IMR-90 (cell line): ENCODE measurements at regions not wholly inside any gene's neighbourhood (a gene's known extent, or its start where the extent isn't known, plus 50 kb on each side); places are given as distances from the start of the nearest gene placed in this dataset.

ENCODE experiments used
- ATAC-seq: fragments of 200-7000 bp; cut with Tn5 transposase; 2 replicates; pipeline ENCODE4 v1.9.1; 2020; ENCODE audit warnings: low read depth, mild to moderate bottlenecking, moderate library complexity
- BruUV-seq: library from RNA; stranded (reverse); fragments of 400-500 nt; replicated peaks from 2 replicates; lab custom pipeline; 2021; lab: Mats Ljungman, UMichigan
- CTCF ChIA-PET: fragments of 300-600 bp; formaldehyde crosslinking; extraction: SDS; loops from one replicate; lab custom pipeline; 2021; ENCODE audit warnings: antibody characterized with exemption; lab: Yijun Ruan, JAX
- POLR2A ChIA-PET: fragments of 300-600 bp; sonication (Branson Sonifier 250); formaldehyde crosslinking; loops from one replicate; lab custom pipeline; 2022; ENCODE audit warnings: antibody characterized with exemption; ENCODE audit not compliant: unreplicated experiment; lab: Charles Lee
- DNase-seq: peaks from one replicate; pipeline ENCODE4 v3.0.0; 2013
- H2AFZ ChIP-seq: replicated peaks from 2 replicates; pipeline ENCODE3; 2013; ENCODE audit warnings: low read length, mild to moderate bottlenecking; ENCODE audit not compliant: poor library complexity
- H2AK5ac ChIP-seq: 2 replicates; pipeline ENCODE4 v1.6.1; 2013; ENCODE audit warnings: low read depth, low read length, inconsistent platforms
- H2AK9ac ChIP-seq: replicated peaks from 2 replicates; pipeline ENCODE3; 2013; ENCODE audit warnings: mild to moderate bottlenecking, low read depth, low read length, moderate library complexity; ENCODE audit not compliant: poor library complexity
- H2BK120ac ChIP-seq: 2 replicates; pipeline ENCODE4 v1.6.1; 2013; ENCODE audit warnings: low read depth, low read length, inconsistent platforms
- H2BK15ac ChIP-seq: 3 replicates; pipeline ENCODE4 v1.6.1; 2013; ENCODE audit warnings: low read depth, low read length, inconsistent platforms
- H2BK20ac ChIP-seq: 2 replicates; pipeline ENCODE4 v1.6.1; 2013; ENCODE audit warnings: low read depth, mild to moderate bottlenecking, inconsistent platforms, low read length, moderate library complexity
- H2BK5ac ChIP-seq: 2 replicates; pipeline ENCODE4 v1.6.1; 2013; ENCODE audit warnings: mild to moderate bottlenecking, low read depth, low read length, inconsistent platforms; ENCODE audit not compliant: poor library complexity, severe bottlenecking
- H3K14ac ChIP-seq: replicated peaks from 2 replicates; pipeline ENCODE4 v1.6.1; 2013; ENCODE audit warnings: low read depth, low read length, inconsistent platforms
- H3K18ac ChIP-seq: 2 replicates; pipeline ENCODE4 v1.6.1; 2013; ENCODE audit warnings: low read depth, low read length, control low read depth
- H3K23ac ChIP-seq: 2 replicates; pipeline ENCODE4 v1.6.1; 2013; ENCODE audit warnings: low read depth, low read length, inconsistent platforms
- H3K27ac ChIP-seq: 2 replicates; pipeline ENCODE4 v1.5.1; 2013; ENCODE audit warnings: mild to moderate bottlenecking, control low read depth, low read length; ENCODE audit not compliant: insufficient read depth
- H3K27me3 ChIP-seq: 2 replicates; pipeline ENCODE4 v1.6.1; 2013; ENCODE audit warnings: low read length; ENCODE audit not compliant: control insufficient read depth, insufficient read depth
- H3K36me3 ChIP-seq: 2 replicates; pipeline ENCODE4 v1.6.1; 2013; ENCODE audit warnings: low read length, mixed read lengths; ENCODE audit not compliant: control insufficient read depth, insufficient read depth
- H3K4ac ChIP-seq: 2 replicates; pipeline ENCODE4 v1.6.1; 2013; ENCODE audit warnings: low read depth, low read length, inconsistent platforms
- H3K4me1 ChIP-seq: 2 replicates; pipeline ENCODE4 v1.6.1; 2013; ENCODE audit warnings: low read length, mixed read lengths; ENCODE audit not compliant: control insufficient read depth, insufficient read depth
- H3K4me2 ChIP-seq: 2 replicates; pipeline ENCODE4 v1.6.1; 2013; ENCODE audit warnings: low read depth, mild to moderate bottlenecking, control low read depth, low read length, moderate library complexity
- H3K4me3 ChIP-seq: 2 replicates; pipeline ENCODE4 v1.5.1; 2013; ENCODE audit warnings: low read depth, mild to moderate bottlenecking, control low read depth, low read length, moderate library complexity; ENCODE audit not compliant: insufficient read depth
- H3K56ac ChIP-seq: 2 replicates; pipeline ENCODE4 v1.6.1; 2013; ENCODE audit warnings: low read length, inconsistent platforms; ENCODE audit not compliant: insufficient read depth; ENCODE audit errors: extremely low read depth
- H3K79me1 ChIP-seq, 2 experiments: 2 replicates each; pipeline ENCODE4 v1.6.1; 2013; ENCODE audit warnings: low read length in 2 of 2, inconsistent platforms in 1 of 2, low read depth in 1 of 2
- H3K9ac ChIP-seq: 2 replicates; pipeline ENCODE4 v1.6.1; 2013; ENCODE audit warnings: low read depth, low read length, control low read depth
- H3K9me1 ChIP-seq: 2 replicates; pipeline ENCODE4 v1.6.1; 2013; ENCODE audit warnings: low read length, inconsistent platforms; ENCODE audit not compliant: insufficient read depth
- H3K9me3 ChIP-seq: 2 replicates; pipeline ENCODE4 v1.6.1; 2013; ENCODE audit warnings: low read length; ENCODE audit not compliant: control insufficient read depth, insufficient read depth
- H4K20me1 ChIP-seq: 2 replicates; pipeline ENCODE4 v1.6.1; 2013; ENCODE audit warnings: low read length, inconsistent platforms; ENCODE audit not compliant: insufficient read depth
- H4K5ac ChIP-seq: 2 replicates; pipeline ENCODE4 v1.6.1; 2013; ENCODE audit warnings: mild to moderate bottlenecking, low read depth, low read length, control low read depth
- H4K8ac ChIP-seq, 2 experiments: 2 replicates each; pipeline ENCODE4 v1.6.1; 2013; ENCODE audit warnings: low read depth in 2 of 2, low read length in 2 of 2, control low read depth in 1 of 2, inconsistent platforms in 1 of 2
- H4K91ac ChIP-seq: 2 replicates; pipeline ENCODE4 v1.6.1; 2013; ENCODE audit warnings: low read depth, low read length, inconsistent platforms; ENCODE audit not compliant: insufficient read depth
- BHLHE40 ChIP-seq: fragments of 150-350 bp; IDR thresholded peaks from 2 replicates; pipeline ENCODE4 v1.6.1; 2016; ENCODE audit warnings: mild to moderate bottlenecking, low read depth, low read length
- CEBPB ChIP-seq: IDR thresholded peaks from 2 replicates; pipeline ENCODE4 v1.6.1; 2012; ENCODE audit warnings: low read depth, low read length, improper control_type of control experiment
- CTCF ChIP-seq: conservative IDR thresholded peaks from 2 replicates; pipeline ENCODE4 v1.5.1; 2012; ENCODE audit warnings: mild to moderate bottlenecking, low read depth, low read length, improper control_type of control experiment
- ELK1 ChIP-seq: fragments of 150-350 bp; IDR thresholded peaks from 2 replicates; pipeline ENCODE4 v1.6.1; 2016; ENCODE audit warnings: low read depth, mild to moderate bottlenecking, low read length, moderate library complexity, borderline replicate concordance
- FOS ChIP-seq: fragments of 150-350 bp; IDR thresholded peaks from 2 replicates; pipeline ENCODE4 v1.6.1; 2016; ENCODE audit warnings: low read depth, low read length
- MAZ ChIP-seq: IDR thresholded peaks from 2 replicates; pipeline ENCODE4 v1.6.1; 2012; ENCODE audit warnings: low read depth, mild to moderate bottlenecking, low read length, improper control_type of control experiment, moderate library complexity, borderline replicate concordance
- MXI1 ChIP-seq: IDR thresholded peaks from 2 replicates; pipeline ENCODE4 v1.6.1; 2012; ENCODE audit warnings: low read depth, mild to moderate bottlenecking, low read length, moderate library complexity, borderline replicate concordance
- NFE2L2 ChIP-seq: fragments of 150-350 bp; IDR thresholded peaks from 2 replicates; pipeline ENCODE4 v1.6.1; 2016; ENCODE audit warnings: low read depth, mild to moderate bottlenecking, low read length
- POLR2A ChIP-seq: IDR thresholded peaks from 2 replicates; pipeline ENCODE4 v1.6.1; 2012; ENCODE audit warnings: mild to moderate bottlenecking, low read depth, low read length
- RAD21 ChIP-seq: IDR thresholded peaks from 2 replicates; pipeline ENCODE4 v1.6.1; 2012; ENCODE audit warnings: low read length, improper control_type of control experiment
- RCOR1 ChIP-seq: IDR thresholded peaks from 2 replicates; pipeline ENCODE4 v1.6.1; 2012; ENCODE audit warnings: mild to moderate bottlenecking, low read length, improper control_type of control experiment; ENCODE audit not compliant: insufficient replicate concordance
- SMC3 ChIP-seq: fragments of 150-350 bp; IDR thresholded peaks from 2 replicates; pipeline ENCODE4 v1.6.1; 2016; ENCODE audit warnings: low read depth, mild to moderate bottlenecking, antibody characterized with exemption, low read length, moderate library complexity
- USF2 ChIP-seq: fragments of 150-350 bp; IDR thresholded peaks from 2 replicates; pipeline ENCODE4 v1.6.1; 2017; ENCODE audit warnings: mild to moderate bottlenecking, antibody characterized with exemption, low read length, low read depth
- WGBS, 2 experiments: methylation state at CpG; one replicate each; pipeline versions ENCODE4 v1.1.5 to v1.1.7; 2013; ENCODE audit warnings: missing lambda C conversion rate in 2 of 2; ENCODE audit not compliant: insufficient read length in 1 of 2; ENCODE audit errors: extremely low coverage in 2 of 2; 5-methylcytosine and 5-hydroxymethylcytosine counted together
- dilution Hi-C: fragments of 300-500 bp; cut with HindIII; formaldehyde crosslinking; loops from one replicate; pipeline ENCODE4 v1.14.3; 2018; ENCODE audit warnings: low sequenced_read_pairs; ENCODE audit not compliant: unreplicated experiment
- in situ Hi-C: fragments of 300-500 bp; cut with MboI; formaldehyde crosslinking; loops from 3 replicates; pipeline ENCODE4 v1.14.3; 2019; ENCODE audit warnings: low sequenced_read_pairs, inconsistent platforms, mixed read lengths
- intact Hi-C: fragments of 100-400 bp; cut with micrococcal nuclease; formaldehyde crosslinking; loops from 2 replicates; pipeline ENCODE4 v1.10.0; 2022

GRCh38 chr5:3010301-3010952 lies 258.9 kb upstream of the IRX2 start:
- Histone ChIP-seq H2AK5ac (no peak overlapping the region), H4K91ac (no peak overlapping the region), H2BK15ac (no peak overlapping the region), H2AK9ac (no peak overlapping the region), H3K4me2 (no peak overlapping the region), H3K27me3 (no peaks in the 10 kb centered on the region), H2BK5ac (no peak overlapping the region), H3K9me3 (peaks cover 33% of the 10 kb centered on the region), H3K23ac (no peak overlapping the region), H3K4me1 (no peaks in the 10 kb centered on the region), H2AFZ (no peak overlapping the region), H3K27ac (no peak overlapping the region), H3K79me1 (no peaks in the 10 kb centered on the region), H4K5ac (no peak overlapping the region), H3K9me1 (no peaks in the 10 kb centered on the region), H3K9ac (no peak overlapping the region), H3K4me3 (no peak overlapping the region), H3K18ac (no peak overlapping the region), H2BK120ac (no peak overlapping the region), H4K20me1 (no peaks in the 10 kb centered on the region), H3K4ac (no peak overlapping the region), H3K56ac (no peak overlapping the region), H3K14ac (no peak overlapping the region), H4K8ac (no peak overlapping the region), H2BK20ac (no peak overlapping the region), H3K36me3 (no peaks in the 10 kb centered on the region)
- DNase-seq, result no peak
- no peak for ATAC-seq
- ChIA-PET CTCF (no interaction called here), POLR2A (interaction anchor here (0.6 kb wide), 1 partner anchor 401 kb away, joined by 9 read pairs; no protein-coding TSS in a partner anchor)
- dilution Hi-C loops (no loop called here), intact Hi-C loops (no loop called here), in situ Hi-C loops (no loop called here)
- TF ChIP-seq USF2 (no peak), ELK1 (no peak), NFE2L2 (no peak), MAZ (no peak), FOS (no peak), CEBPB (no peak), BHLHE40 (no peak), RAD21 (no peak), MXI1 (no peak), SMC3 (no peak), RCOR1 (no peak), POLR2A (no peak), CTCF (no peak)
- no TSS peak for BruUV-seq
- WGBS, 2 experiments, result no CpG with 5 or more reads among the region's 9 CpGs
